Epithelial cell of esophagus (primary cell): ENCODE measurements at regions not wholly inside any gene's neighbourhood (a gene's known extent, or its start where the extent isn't known, plus 50 kb on each side); places are given as distances from the start of the nearest gene placed in this dataset.

ENCODE experiments used
- DNase-seq: peaks from one replicate; pipeline ENCODE4 v3.0.0; 2010; ENCODE audit warnings: low read depth
- H3K4me3 ChIP-seq: 2 replicates; pipeline ENCODE4 v1.5.1; 2011; ENCODE audit warnings: mild to moderate bottlenecking, low read length, control low read depth
- TF ChIP-seq, protein P1 (sequence below): IDR thresholded peaks from 2 replicates; pipeline ENCODE4 v1.5.1; 2011; ENCODE audit warnings: low read depth, mild to moderate bottlenecking, low read length, control low read depth, inconsistent platforms; ENCODE audit not compliant: insufficient read depth; ENCODE audit errors: missing control alignments

DNA sequence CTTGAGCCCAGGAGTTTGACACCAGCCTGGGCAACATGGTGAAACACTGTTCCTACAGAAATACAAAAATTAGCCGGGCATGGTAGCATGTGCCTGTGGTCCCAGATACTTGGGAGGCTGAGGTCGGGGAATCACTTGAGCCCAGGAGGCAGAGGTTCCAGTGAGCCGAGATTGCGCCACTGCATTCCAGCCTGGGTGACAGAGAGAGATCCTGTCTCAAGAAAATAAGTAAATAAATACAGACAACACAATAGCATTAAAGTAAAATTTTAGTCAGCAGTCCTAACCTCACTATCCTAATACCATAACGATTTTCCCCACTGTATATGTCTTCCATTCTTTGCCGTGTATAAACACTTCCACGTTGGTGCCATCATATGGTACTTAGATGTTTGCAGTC, 83.0 kb upstream of the MBOAT2 start:
- TF ChIP-seq, protein P1, sequence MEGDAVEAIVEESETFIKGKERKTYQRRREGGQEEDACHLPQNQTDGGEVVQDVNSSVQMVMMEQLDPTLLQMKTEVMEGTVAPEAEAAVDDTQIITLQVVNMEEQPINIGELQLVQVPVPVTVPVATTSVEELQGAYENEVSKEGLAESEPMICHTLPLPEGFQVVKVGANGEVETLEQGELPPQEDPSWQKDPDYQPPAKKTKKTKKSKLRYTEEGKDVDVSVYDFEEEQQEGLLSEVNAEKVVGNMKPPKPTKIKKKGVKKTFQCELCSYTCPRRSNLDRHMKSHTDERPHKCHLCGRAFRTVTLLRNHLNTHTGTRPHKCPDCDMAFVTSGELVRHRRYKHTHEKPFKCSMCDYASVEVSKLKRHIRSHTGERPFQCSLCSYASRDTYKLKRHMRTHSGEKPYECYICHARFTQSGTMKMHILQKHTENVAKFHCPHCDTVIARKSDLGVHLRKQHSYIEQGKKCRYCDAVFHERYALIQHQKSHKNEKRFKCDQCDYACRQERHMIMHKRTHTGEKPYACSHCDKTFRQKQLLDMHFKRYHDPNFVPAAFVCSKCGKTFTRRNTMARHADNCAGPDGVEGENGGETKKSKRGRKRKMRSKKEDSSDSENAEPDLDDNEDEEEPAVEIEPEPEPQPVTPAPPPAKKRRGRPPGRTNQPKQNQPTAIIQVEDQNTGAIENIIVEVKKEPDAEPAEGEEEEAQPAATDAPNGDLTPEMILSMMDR = no peak
- H3K4me3 ChIP-seq = no peak overlapping the region
- DNase-seq = no peak

DNA sequence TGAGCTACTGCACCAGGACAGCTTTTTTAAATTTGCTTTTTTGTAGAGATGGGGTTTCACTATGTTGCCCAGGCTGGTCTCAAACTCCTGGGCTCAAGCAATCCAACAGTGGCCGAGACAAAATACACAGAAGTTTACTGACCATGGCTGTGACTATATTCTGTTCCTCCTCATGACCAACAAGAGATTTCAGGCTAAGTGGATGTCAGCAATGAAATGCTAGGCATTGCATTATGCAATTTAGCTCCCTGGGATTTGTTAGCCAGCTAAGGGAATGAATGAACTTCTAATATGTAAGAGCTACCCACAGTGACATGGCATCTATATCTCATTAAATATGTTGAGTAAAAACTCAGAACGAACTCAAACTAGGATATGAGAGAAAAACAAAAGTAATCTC, 81.9 kb upstream of the MBOAT2 start:
- no peak for DNase-seq
- TF ChIP-seq, protein P1 = no peak
- H3K4me3 ChIP-seq = no peak overlapping the region

DNA sequence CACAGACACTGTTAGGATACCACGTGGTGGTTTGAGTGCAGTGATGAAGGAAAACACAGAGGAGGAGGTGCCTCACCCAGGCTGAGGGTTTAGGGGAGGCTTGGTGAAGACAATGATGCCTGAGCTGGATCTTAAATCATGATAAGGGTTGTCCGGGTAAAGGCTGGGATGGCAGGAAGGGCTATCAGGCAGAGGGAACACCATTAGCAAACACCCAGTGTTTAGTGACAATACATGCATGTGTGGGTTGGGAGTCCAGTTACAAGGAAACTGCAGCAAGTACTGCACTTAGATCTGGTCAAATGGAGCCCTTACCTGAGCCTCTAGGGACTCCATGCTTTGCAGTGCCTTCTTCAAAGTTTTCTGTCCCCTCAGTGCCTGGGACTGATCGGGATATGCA, 79.8 kb upstream of the MBOAT2 start:
- TF ChIP-seq, protein P1 = no peak
- no peak overlapping the region for H3K4me3 ChIP-seq
- no peak for DNase-seq

DNA sequence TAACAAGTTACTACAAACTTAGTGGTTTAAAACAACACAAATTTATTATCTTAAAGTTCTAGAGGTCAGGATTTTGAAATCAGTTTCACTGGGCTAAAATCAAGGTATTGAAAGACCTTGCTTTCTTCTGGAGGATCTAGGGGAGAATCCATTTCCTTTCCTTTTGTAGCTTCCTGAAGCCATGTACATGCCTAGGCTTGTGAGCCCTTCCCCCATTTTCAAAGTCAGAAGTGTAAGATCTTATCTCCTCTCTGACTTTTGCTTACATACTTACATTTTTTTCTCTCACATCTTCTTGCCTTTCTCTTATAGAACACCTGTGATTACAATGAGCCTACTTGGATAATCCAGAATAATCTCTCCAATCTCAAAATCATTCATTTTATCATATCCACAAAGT, 78.7 kb upstream of the MBOAT2 start:
- no peak overlapping the region for H3K4me3 ChIP-seq
- TF ChIP-seq, protein P1 = no peak
- peak; percentile 54 for DNase-seq

- no peak for DNase-seq
- H3K4me3 ChIP-seq = no peak overlapping the region
- TF ChIP-seq, protein P1 = no peak
Observed at GRCh38 chr2:9081750-9082149, 78.3 kb upstream of the MBOAT2 start.

DNA sequence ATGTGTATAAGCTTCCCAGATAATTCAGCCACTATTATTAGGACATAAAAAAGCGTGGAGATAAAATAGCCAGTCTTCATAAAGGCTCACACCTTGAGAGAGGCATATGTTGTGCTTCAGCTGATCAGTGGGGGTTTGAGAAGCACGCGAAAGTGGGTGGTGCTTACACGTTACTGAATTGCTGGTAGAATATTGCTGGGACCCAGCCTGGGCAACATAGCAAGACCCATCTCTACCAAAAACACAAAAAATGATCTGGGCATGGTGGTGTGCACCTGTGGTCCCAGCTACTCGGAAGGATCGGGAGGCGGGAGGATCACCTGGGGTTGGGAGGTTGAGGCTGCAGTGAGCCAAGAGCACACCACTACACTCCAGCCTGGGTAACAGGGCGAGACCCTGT, 74.9 kb upstream of the MBOAT2 start:
- TF ChIP-seq, protein P1 = no peak
- no peak overlapping the region for H3K4me3 ChIP-seq
- no peak for DNase-seq

DNA sequence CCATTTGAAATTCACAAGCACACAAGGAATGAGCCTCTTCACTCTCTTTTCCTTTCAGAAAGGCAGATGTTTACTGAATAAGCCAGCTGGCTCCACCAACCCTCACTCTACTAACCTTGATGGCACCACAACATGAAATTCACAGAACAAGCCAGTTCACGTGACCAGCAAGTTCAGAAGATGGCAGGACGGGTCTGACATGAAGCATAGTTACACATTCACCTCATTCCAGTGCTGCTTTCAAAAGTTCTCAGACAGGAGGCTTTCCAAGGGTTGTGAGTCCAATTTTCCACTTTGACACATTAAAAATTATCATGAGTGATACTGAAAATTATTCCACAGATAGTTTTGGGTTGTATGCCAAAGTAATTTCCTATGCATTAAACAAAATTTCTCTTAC, 74.2 kb upstream of the MBOAT2 start:
- TF ChIP-seq, protein P1 = no peak
- no peak overlapping the region for H3K4me3 ChIP-seq
- DNase-seq = no peak
